GM12864 (cell line): ENCODE measurements at regions not wholly inside any gene's neighbourhood (a gene's known extent, or its start where the extent isn't known, plus 50 kb on each side); places are given as distances from the start of the nearest gene placed in this dataset.
"Not testable (repeated sequence)": the region's sequence is repeated elsewhere in the genome, so short reads cannot be mapped to it uniquely, and the experiment has no call there.

Experiments used
- DNase-seq: peaks from one replicate; pipeline ENCODE4 v3.0.0-alpha.2; 2011; ENCODE audit warnings: low read depth
- H3K4me3 ChIP-seq: 2 replicates; pipeline ENCODE4 v1.5.1; 2011; ENCODE audit warnings: mild to moderate bottlenecking, low read depth, low read length, control low read depth
- CTCF ChIP-seq: IDR thresholded peaks from 2 replicates; pipeline ENCODE4 v1.5.1; 2011; ENCODE audit warnings: low read depth, mild to moderate bottlenecking, moderate library complexity, low read length, control low read depth, inconsistent platforms; ENCODE audit errors: missing control alignments

GRCh38 chr17:64742326-64742725 lies 80.2 kb upstream of the SMURF2 start:
- no peak for TF ChIP-seq CTCF
- DNase-seq = no peak
- no peak overlapping the region for H3K4me3 ChIP-seq

GRCh38 chr17:64741916-64742315 lies 79.8 kb upstream of the SMURF2 start:
- not testable (repeated sequence) for H3K4me3 ChIP-seq, DNase-seq

- TF ChIP-seq CTCF = no peak
- DNase-seq = no peak
- H3K4me3 ChIP-seq = no peak overlapping the region
Observed at GRCh38 chr17:64741038-64741641, 79.0 kb upstream of the SMURF2 start.

GRCh38 chr17:64739316-64740058 lies 77.4 kb upstream of the SMURF2 start:
- DNase-seq = no peak
- no peak for TF ChIP-seq CTCF
- H3K4me3 ChIP-seq = no peak overlapping the region

GRCh38 chr17:64736804-64737492 lies 74.8 kb upstream of the SMURF2 start:
- no peak for DNase-seq

GRCh38 chr17:64732336-64733006 lies 70.4 kb upstream of the SMURF2 start:
- no peak for DNase-seq
- no peak overlapping the region for H3K4me3 ChIP-seq
- no peak for TF ChIP-seq CTCF

More at GRCh38 chr17:64736804-64737492, 74.8 kb upstream of the SMURF2 start:
- peak; percentile 58 for TF ChIP-seq CTCF
- no peak overlapping the region for H3K4me3 ChIP-seq

- H3K4me3 ChIP-seq, DNase-seq: not testable (repeated sequence)
Observed at GRCh38 chr17:64730023-64730422, 67.9 kb upstream of the SMURF2 start.
